ENCODE measurements at regions not wholly inside any gene's neighbourhood (a gene's known extent, or its start where the extent isn't known, plus 50 kb on each side); places are given as distances from the start of the nearest gene placed in this dataset.

DNA sequence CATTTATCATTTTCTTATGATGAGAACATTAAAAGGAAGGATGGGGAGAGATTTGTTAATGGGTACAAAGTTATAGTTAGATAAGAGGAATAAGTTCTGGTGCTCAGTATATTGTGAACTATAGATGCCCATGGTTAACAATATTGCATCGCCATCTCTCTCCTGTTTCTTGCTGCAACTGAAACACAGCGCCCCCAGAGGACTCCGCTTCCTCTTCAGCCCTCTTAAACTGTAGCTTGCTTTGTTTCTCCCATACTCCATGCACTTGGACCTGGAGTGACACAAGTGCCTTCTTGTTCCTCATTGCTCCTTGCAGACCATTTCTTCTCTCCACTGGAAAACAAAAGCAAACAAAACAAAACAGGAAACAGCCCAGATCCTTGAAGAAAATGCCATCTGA lies 70.1 kb upstream of the NTPCR start:
- ChIA-PET POLR2A (no interaction called here), CTCF (interaction anchor here (0.6 to 2.3 kb wide), 12 partner anchors 8 to 420 kb away, joined by 3 to 11 read pairs (median 4); no protein-coding TSS in a partner anchor)
- H3K79me2 ChIP-seq (ENCODE audit: insufficient read depth) = no peaks in the 10 kb centered on the region

More for the DNA sequence above, 70.1 kb upstream of the NTPCR start:
- H3K27ac ChIP-seq (ENCODE audit: low read depth in 2 of 2, low read length in 1 of 2) = no peak overlapping the region
- DNase-seq = peak; percentile 40
- H3K4me2 ChIP-seq = no peak overlapping the region
- no peak overlapping the region for H2AFZ ChIP-seq (ENCODE audit: low read depth)
- TF ChIP-seq RAD21 (IDR thresholded peaks at IDR 0.05; ENCODE audit: low read length) (peak; percentile 41; the same call in 1 of the 2 replicates), SIN3A (IDR thresholded peaks at IDR 0.05; ENCODE audit: borderline replicate concordance, low read depth, low read length) (no peak), GABPA (IDR thresholded peaks at IDR 0.05; ENCODE audit: low read depth) (no peak), RFX5 (IDR thresholded peaks at IDR 0.05; ENCODE audit: low read length) (no peak), TAF1 (IDR thresholded peaks at IDR 0.05; ENCODE audit: borderline replicate concordance, low read depth, low read length) (no peak), JUND (IDR thresholded peaks at IDR 0.05) (no peak), FOXJ3 (CRISPR knock-in tag; IDR thresholded peaks at IDR 0.05) (no peak), RXRA (IDR thresholded peaks at IDR 0.05; ENCODE audit: borderline replicate concordance, low read depth) (no peak), FOXM1 (IDR thresholded peaks at IDR 0.05; ENCODE audit: low read depth) (no peak)
- TF ChIP-seq, protein P1, sequence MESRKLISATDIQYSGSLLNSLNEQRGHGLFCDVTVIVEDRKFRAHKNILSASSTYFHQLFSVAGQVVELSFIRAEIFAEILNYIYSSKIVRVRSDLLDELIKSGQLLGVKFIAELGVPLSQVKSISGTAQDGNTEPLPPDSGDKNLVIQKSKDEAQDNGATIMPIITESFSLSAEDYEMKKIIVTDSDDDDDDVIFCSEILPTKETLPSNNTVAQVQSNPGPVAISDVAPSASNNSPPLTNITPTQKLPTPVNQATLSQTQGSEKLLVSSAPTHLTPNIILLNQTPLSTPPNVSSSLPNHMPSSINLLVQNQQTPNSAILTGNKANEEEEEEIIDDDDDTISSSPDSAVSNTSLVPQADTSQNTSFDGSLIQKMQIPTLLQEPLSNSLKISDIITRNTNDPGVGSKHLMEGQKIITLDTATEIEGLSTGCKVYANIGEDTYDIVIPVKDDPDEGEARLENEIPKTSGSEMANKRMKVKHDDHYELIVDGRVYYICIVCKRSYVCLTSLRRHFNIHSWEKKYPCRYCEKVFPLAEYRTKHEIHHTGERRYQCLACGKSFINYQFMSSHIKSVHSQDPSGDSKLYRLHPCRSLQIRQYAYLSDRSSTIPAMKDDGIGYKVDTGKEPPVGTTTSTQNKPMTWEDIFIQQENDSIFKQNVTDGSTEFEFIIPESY (IDR thresholded peaks at IDR 0.05; ENCODE audit: borderline replicate concordance, low read depth) = no peak
- TF ChIP-seq, protein P2, sequence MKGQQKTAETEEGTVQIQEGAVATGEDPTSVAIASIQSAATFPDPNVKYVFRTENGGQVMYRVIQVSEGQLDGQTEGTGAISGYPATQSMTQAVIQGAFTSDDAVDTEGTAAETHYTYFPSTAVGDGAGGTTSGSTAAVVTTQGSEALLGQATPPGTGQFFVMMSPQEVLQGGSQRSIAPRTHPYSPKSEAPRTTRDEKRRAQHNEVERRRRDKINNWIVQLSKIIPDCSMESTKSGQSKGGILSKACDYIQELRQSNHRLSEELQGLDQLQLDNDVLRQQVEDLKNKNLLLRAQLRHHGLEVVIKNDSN (IDR thresholded peaks at IDR 0.05; ENCODE audit: borderline replicate concordance, low read depth) = no peak
- TF ChIP-seq, protein P3, sequence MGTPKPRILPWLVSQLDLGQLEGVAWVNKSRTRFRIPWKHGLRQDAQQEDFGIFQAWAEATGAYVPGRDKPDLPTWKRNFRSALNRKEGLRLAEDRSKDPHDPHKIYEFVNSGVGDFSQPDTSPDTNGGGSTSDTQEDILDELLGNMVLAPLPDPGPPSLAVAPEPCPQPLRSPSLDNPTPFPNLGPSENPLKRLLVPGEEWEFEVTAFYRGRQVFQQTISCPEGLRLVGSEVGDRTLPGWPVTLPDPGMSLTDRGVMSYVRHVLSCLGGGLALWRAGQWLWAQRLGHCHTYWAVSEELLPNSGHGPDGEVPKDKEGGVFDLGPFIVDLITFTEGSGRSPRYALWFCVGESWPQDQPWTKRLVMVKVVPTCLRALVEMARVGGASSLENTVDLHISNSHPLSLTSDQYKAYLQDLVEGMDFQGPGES (IDR thresholded peaks at IDR 0.05; ENCODE audit: low read depth, low read length) = no peak
- TF ChIP-seq, protein P4, sequence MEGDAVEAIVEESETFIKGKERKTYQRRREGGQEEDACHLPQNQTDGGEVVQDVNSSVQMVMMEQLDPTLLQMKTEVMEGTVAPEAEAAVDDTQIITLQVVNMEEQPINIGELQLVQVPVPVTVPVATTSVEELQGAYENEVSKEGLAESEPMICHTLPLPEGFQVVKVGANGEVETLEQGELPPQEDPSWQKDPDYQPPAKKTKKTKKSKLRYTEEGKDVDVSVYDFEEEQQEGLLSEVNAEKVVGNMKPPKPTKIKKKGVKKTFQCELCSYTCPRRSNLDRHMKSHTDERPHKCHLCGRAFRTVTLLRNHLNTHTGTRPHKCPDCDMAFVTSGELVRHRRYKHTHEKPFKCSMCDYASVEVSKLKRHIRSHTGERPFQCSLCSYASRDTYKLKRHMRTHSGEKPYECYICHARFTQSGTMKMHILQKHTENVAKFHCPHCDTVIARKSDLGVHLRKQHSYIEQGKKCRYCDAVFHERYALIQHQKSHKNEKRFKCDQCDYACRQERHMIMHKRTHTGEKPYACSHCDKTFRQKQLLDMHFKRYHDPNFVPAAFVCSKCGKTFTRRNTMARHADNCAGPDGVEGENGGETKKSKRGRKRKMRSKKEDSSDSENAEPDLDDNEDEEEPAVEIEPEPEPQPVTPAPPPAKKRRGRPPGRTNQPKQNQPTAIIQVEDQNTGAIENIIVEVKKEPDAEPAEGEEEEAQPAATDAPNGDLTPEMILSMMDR (IDR thresholded peaks at IDR 0.05) = peak; percentile 44
- TF ChIP-seq, protein P5, sequence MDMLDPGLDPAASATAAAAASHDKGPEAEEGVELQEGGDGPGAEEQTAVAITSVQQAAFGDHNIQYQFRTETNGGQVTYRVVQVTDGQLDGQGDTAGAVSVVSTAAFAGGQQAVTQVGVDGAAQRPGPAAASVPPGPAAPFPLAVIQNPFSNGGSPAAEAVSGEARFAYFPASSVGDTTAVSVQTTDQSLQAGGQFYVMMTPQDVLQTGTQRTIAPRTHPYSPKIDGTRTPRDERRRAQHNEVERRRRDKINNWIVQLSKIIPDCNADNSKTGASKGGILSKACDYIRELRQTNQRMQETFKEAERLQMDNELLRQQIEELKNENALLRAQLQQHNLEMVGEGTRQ (IDR thresholded peaks at IDR 0.05; ENCODE audit: borderline replicate concordance, low read depth, low read length) = no peak
- TF ChIP-seq, protein P6, sequence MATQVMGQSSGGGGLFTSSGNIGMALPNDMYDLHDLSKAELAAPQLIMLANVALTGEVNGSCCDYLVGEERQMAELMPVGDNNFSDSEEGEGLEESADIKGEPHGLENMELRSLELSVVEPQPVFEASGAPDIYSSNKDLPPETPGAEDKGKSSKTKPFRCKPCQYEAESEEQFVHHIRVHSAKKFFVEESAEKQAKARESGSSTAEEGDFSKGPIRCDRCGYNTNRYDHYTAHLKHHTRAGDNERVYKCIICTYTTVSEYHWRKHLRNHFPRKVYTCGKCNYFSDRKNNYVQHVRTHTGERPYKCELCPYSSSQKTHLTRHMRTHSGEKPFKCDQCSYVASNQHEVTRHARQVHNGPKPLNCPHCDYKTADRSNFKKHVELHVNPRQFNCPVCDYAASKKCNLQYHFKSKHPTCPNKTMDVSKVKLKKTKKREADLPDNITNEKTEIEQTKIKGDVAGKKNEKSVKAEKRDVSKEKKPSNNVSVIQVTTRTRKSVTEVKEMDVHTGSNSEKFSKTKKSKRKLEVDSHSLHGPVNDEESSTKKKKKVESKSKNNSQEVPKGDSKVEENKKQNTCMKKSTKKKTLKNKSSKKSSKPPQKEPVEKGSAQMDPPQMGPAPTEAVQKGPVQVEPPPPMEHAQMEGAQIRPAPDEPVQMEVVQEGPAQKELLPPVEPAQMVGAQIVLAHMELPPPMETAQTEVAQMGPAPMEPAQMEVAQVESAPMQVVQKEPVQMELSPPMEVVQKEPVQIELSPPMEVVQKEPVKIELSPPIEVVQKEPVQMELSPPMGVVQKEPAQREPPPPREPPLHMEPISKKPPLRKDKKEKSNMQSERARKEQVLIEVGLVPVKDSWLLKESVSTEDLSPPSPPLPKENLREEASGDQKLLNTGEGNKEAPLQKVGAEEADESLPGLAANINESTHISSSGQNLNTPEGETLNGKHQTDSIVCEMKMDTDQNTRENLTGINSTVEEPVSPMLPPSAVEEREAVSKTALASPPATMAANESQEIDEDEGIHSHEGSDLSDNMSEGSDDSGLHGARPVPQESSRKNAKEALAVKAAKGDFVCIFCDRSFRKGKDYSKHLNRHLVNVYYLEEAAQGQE (IDR thresholded peaks at IDR 0.05; ENCODE audit: low read depth, low read length) = no peak
- H3F3A ChIP-seq (replicated peaks; ENCODE audit: insufficient read depth) = no peaks in the 10 kb centered on the region
- H3K4me1 ChIP-seq (ENCODE audit: control insufficient read depth in 1 of 2, insufficient read depth in 2 of 2, low read depth in 1 of 2, low read length in 1 of 2) = no peaks in the 10 kb centered on the region
- H3K9me3 ChIP-seq = no peaks in the 10 kb centered on the region
- no peaks in the 10 kb centered on the region for H3K36me3 ChIP-seq (replicated peaks in 1 of 2; ENCODE audit: control insufficient read depth in 1 of 2, insufficient read depth in 2 of 2, low read length in 1 of 2)
- H3K9me2 ChIP-seq = no peaks in the 10 kb centered on the region
- no peaks in the 10 kb centered on the region for H4K20me1 ChIP-seq (ENCODE audit: insufficient read depth)
- H3K27me3 ChIP-seq (ENCODE audit: insufficient read depth) = no peaks in the 10 kb centered on the region
- 54% methylated on average over 3 of the region's 3 CpGs for WGBS (ENCODE audit: low lambda C conversion rate)
- H3K4me3 ChIP-seq (ENCODE audit: low read depth in 2 of 2, low read length in 1 of 2) = no peak overlapping the region; a peak in 1 of 4 replicates
- H3K9ac ChIP-seq = no peak overlapping the region

Data from SK-N-SH (cell line).